ENCODE measurements at regions not wholly inside any gene's neighbourhood (a gene's known extent, or its start where the extent isn't known, plus 50 kb on each side); places are given as distances from the start of the nearest gene placed in this dataset.

- TF ChIP-seq POLR2A (IDR thresholded peaks at IDR 0.05) (no peak), CTCF (IDR thresholded peaks at IDR 0.05) (no peak)
These were observed 262.2 kb downstream of the BAMBI start for GRCh38 chr10:28939281-28940157.

Measured in lower leg skin (tissue), 3 donors.